ENCODE measurements at regions not wholly inside any gene's neighbourhood (a gene's known extent, or its start where the extent isn't known, plus 50 kb on each side); places are given as distances from the start of the nearest gene placed in this dataset.

DNA sequence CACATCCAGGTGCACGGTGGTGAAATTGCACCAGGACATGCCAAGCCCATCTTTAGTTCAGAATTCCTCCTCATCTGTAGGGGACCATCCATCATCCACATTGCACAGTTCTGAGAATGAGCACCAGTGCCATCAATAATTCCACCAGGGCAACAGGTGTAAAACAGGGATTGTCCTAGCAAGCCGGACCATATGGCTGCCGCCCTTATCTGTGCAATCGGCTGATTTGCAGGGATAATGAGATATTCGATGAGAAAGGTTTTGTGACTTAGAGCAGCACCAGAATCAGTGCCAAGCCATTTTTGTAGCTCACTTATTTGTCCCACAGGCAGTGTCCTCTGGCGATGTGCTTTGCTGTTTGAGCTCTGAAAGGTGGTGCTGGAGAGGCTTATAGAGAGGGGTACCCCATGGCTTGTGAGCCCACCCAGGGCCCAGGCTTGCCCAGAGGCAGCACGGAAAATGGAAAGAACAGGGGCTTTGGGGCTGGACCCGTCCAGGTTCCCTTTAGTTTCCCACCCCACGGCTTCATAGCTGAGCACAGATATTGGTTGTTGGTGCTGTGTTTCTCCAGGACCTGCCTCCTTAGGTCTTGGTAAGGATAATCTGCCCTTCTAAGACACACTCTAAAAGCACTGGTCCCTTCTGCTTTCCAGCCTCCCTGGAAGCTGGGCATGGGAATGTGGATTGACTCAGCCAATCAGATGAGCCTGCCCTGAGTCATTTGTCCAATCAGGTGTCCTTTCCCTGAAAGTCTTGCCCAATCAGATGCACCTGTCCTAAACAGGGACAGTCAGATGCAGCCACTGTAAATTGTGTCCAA lies 84.0 kb upstream of the SHANK2 start:
- TF ChIP-seq, protein P1, sequence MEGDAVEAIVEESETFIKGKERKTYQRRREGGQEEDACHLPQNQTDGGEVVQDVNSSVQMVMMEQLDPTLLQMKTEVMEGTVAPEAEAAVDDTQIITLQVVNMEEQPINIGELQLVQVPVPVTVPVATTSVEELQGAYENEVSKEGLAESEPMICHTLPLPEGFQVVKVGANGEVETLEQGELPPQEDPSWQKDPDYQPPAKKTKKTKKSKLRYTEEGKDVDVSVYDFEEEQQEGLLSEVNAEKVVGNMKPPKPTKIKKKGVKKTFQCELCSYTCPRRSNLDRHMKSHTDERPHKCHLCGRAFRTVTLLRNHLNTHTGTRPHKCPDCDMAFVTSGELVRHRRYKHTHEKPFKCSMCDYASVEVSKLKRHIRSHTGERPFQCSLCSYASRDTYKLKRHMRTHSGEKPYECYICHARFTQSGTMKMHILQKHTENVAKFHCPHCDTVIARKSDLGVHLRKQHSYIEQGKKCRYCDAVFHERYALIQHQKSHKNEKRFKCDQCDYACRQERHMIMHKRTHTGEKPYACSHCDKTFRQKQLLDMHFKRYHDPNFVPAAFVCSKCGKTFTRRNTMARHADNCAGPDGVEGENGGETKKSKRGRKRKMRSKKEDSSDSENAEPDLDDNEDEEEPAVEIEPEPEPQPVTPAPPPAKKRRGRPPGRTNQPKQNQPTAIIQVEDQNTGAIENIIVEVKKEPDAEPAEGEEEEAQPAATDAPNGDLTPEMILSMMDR (IDR thresholded peaks at IDR 0.05; ENCODE audit: insufficient read depth, low read length) = no peak
- TF ChIP-seq GABPA (IDR thresholded peaks at IDR 0.05; ENCODE audit: low read depth) (no peak), POLR2AphosphoS5 (IDR thresholded peaks at IDR 0.05; ENCODE audit: low read depth) (no peak), SPI1 (IDR thresholded peaks at IDR 0.05; ENCODE audit: borderline replicate concordance, low read depth) (no peak)
- TF ChIP-seq, protein P2, sequence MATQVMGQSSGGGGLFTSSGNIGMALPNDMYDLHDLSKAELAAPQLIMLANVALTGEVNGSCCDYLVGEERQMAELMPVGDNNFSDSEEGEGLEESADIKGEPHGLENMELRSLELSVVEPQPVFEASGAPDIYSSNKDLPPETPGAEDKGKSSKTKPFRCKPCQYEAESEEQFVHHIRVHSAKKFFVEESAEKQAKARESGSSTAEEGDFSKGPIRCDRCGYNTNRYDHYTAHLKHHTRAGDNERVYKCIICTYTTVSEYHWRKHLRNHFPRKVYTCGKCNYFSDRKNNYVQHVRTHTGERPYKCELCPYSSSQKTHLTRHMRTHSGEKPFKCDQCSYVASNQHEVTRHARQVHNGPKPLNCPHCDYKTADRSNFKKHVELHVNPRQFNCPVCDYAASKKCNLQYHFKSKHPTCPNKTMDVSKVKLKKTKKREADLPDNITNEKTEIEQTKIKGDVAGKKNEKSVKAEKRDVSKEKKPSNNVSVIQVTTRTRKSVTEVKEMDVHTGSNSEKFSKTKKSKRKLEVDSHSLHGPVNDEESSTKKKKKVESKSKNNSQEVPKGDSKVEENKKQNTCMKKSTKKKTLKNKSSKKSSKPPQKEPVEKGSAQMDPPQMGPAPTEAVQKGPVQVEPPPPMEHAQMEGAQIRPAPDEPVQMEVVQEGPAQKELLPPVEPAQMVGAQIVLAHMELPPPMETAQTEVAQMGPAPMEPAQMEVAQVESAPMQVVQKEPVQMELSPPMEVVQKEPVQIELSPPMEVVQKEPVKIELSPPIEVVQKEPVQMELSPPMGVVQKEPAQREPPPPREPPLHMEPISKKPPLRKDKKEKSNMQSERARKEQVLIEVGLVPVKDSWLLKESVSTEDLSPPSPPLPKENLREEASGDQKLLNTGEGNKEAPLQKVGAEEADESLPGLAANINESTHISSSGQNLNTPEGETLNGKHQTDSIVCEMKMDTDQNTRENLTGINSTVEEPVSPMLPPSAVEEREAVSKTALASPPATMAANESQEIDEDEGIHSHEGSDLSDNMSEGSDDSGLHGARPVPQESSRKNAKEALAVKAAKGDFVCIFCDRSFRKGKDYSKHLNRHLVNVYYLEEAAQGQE (IDR thresholded peaks at IDR 0.05; ENCODE audit: insufficient replicate concordance, low read depth) = no peak

Measured in HL-60 (cell line).